IMR-90 (cell line): ENCODE measurements at regions not wholly inside any gene's neighbourhood (a gene's known extent, or its start where the extent isn't known, plus 50 kb on each side); places are given as distances from the start of the nearest gene placed in this dataset.

Experiments
- ATAC-seq: fragments of 200-7000 bp; cut with Tn5 transposase; 2 replicates; pipeline ENCODE4 v1.9.1; 2020; ENCODE audit warnings: low read depth, mild to moderate bottlenecking, moderate library complexity
- BruUV-seq: library from RNA; stranded (reverse); fragments of 400-500 nt; replicated peaks from 2 replicates; lab custom pipeline; 2021; lab: Mats Ljungman, UMichigan
- CTCF ChIA-PET: fragments of 300-600 bp; formaldehyde crosslinking; extraction: SDS; loops from one replicate; lab custom pipeline; 2021; ENCODE audit warnings: antibody characterized with exemption; lab: Yijun Ruan, JAX
- POLR2A ChIA-PET: fragments of 300-600 bp; sonication (Branson Sonifier 250); formaldehyde crosslinking; loops from one replicate; lab custom pipeline; 2022; ENCODE audit warnings: antibody characterized with exemption; ENCODE audit not compliant: unreplicated experiment; lab: Charles Lee
- DNase-seq: peaks from one replicate; pipeline ENCODE4 v3.0.0; 2013
- H2AFZ ChIP-seq: replicated peaks from 2 replicates; pipeline ENCODE3; 2013; ENCODE audit warnings: low read length, mild to moderate bottlenecking; ENCODE audit not compliant: poor library complexity
- H2AK5ac ChIP-seq: 2 replicates; pipeline ENCODE4 v1.6.1; 2013; ENCODE audit warnings: low read depth, low read length, inconsistent platforms
- H2AK9ac ChIP-seq: replicated peaks from 2 replicates; pipeline ENCODE3; 2013; ENCODE audit warnings: mild to moderate bottlenecking, low read depth, low read length, moderate library complexity; ENCODE audit not compliant: poor library complexity
- H2BK120ac ChIP-seq: 2 replicates; pipeline ENCODE4 v1.6.1; 2013; ENCODE audit warnings: low read depth, low read length, inconsistent platforms
- H2BK15ac ChIP-seq: 3 replicates; pipeline ENCODE4 v1.6.1; 2013; ENCODE audit warnings: low read depth, low read length, inconsistent platforms
- H2BK20ac ChIP-seq: 2 replicates; pipeline ENCODE4 v1.6.1; 2013; ENCODE audit warnings: low read depth, mild to moderate bottlenecking, inconsistent platforms, low read length, moderate library complexity
- H2BK5ac ChIP-seq: 2 replicates; pipeline ENCODE4 v1.6.1; 2013; ENCODE audit warnings: mild to moderate bottlenecking, low read depth, low read length, inconsistent platforms; ENCODE audit not compliant: poor library complexity, severe bottlenecking
- H3K14ac ChIP-seq: replicated peaks from 2 replicates; pipeline ENCODE4 v1.6.1; 2013; ENCODE audit warnings: low read depth, low read length, inconsistent platforms
- H3K18ac ChIP-seq: 2 replicates; pipeline ENCODE4 v1.6.1; 2013; ENCODE audit warnings: low read depth, low read length, control low read depth
- H3K23ac ChIP-seq: 2 replicates; pipeline ENCODE4 v1.6.1; 2013; ENCODE audit warnings: low read depth, low read length, inconsistent platforms
- H3K27ac ChIP-seq: 2 replicates; pipeline ENCODE4 v1.5.1; 2013; ENCODE audit warnings: mild to moderate bottlenecking, control low read depth, low read length; ENCODE audit not compliant: insufficient read depth
- H3K27me3 ChIP-seq: 2 replicates; pipeline ENCODE4 v1.6.1; 2013; ENCODE audit warnings: low read length; ENCODE audit not compliant: control insufficient read depth, insufficient read depth
- H3K36me3 ChIP-seq: 2 replicates; pipeline ENCODE4 v1.6.1; 2013; ENCODE audit warnings: low read length, mixed read lengths; ENCODE audit not compliant: control insufficient read depth, insufficient read depth
- H3K4ac ChIP-seq: 2 replicates; pipeline ENCODE4 v1.6.1; 2013; ENCODE audit warnings: low read depth, low read length, inconsistent platforms
- H3K4me1 ChIP-seq: 2 replicates; pipeline ENCODE4 v1.6.1; 2013; ENCODE audit warnings: low read length, mixed read lengths; ENCODE audit not compliant: control insufficient read depth, insufficient read depth
- H3K4me2 ChIP-seq: 2 replicates; pipeline ENCODE4 v1.6.1; 2013; ENCODE audit warnings: low read depth, mild to moderate bottlenecking, control low read depth, low read length, moderate library complexity
- H3K4me3 ChIP-seq: 2 replicates; pipeline ENCODE4 v1.5.1; 2013; ENCODE audit warnings: low read depth, mild to moderate bottlenecking, control low read depth, low read length, moderate library complexity; ENCODE audit not compliant: insufficient read depth
- H3K56ac ChIP-seq: 2 replicates; pipeline ENCODE4 v1.6.1; 2013; ENCODE audit warnings: low read length, inconsistent platforms; ENCODE audit not compliant: insufficient read depth; ENCODE audit errors: extremely low read depth
- H3K79me1 ChIP-seq, 2 experiments: 2 replicates each; pipeline ENCODE4 v1.6.1; 2013; ENCODE audit warnings: low read length in 2 of 2, inconsistent platforms in 1 of 2, low read depth in 1 of 2
- H3K9ac ChIP-seq: 2 replicates; pipeline ENCODE4 v1.6.1; 2013; ENCODE audit warnings: low read depth, low read length, control low read depth
- H3K9me1 ChIP-seq: 2 replicates; pipeline ENCODE4 v1.6.1; 2013; ENCODE audit warnings: low read length, inconsistent platforms; ENCODE audit not compliant: insufficient read depth
- H3K9me3 ChIP-seq: 2 replicates; pipeline ENCODE4 v1.6.1; 2013; ENCODE audit warnings: low read length; ENCODE audit not compliant: control insufficient read depth, insufficient read depth
- H4K20me1 ChIP-seq: 2 replicates; pipeline ENCODE4 v1.6.1; 2013; ENCODE audit warnings: low read length, inconsistent platforms; ENCODE audit not compliant: insufficient read depth
- H4K5ac ChIP-seq: 2 replicates; pipeline ENCODE4 v1.6.1; 2013; ENCODE audit warnings: mild to moderate bottlenecking, low read depth, low read length, control low read depth
- H4K8ac ChIP-seq, 2 experiments: 2 replicates each; pipeline ENCODE4 v1.6.1; 2013; ENCODE audit warnings: low read depth in 2 of 2, low read length in 2 of 2, control low read depth in 1 of 2, inconsistent platforms in 1 of 2
- H4K91ac ChIP-seq: 2 replicates; pipeline ENCODE4 v1.6.1; 2013; ENCODE audit warnings: low read depth, low read length, inconsistent platforms; ENCODE audit not compliant: insufficient read depth
- CEBPB ChIP-seq: IDR thresholded peaks from 2 replicates; pipeline ENCODE4 v1.6.1; 2012; ENCODE audit warnings: low read depth, low read length, improper control_type of control experiment
- CHD1 ChIP-seq: IDR thresholded peaks from 2 replicates; pipeline ENCODE4 v1.6.1; 2012; ENCODE audit warnings: low read depth, low read length, improper control_type of control experiment
- CTCF ChIP-seq: conservative IDR thresholded peaks from 2 replicates; pipeline ENCODE4 v1.5.1; 2012; ENCODE audit warnings: mild to moderate bottlenecking, low read depth, low read length, improper control_type of control experiment
- ELK1 ChIP-seq: fragments of 150-350 bp; IDR thresholded peaks from 2 replicates; pipeline ENCODE4 v1.6.1; 2016; ENCODE audit warnings: low read depth, mild to moderate bottlenecking, low read length, moderate library complexity, borderline replicate concordance
- FOS ChIP-seq: fragments of 150-350 bp; IDR thresholded peaks from 2 replicates; pipeline ENCODE4 v1.6.1; 2016; ENCODE audit warnings: low read depth, low read length
- MAFK ChIP-seq: IDR thresholded peaks from 2 replicates; pipeline ENCODE4 v1.6.1; 2012; ENCODE audit warnings: low read depth, low read length, improper control_type of control experiment
- MXI1 ChIP-seq: IDR thresholded peaks from 2 replicates; pipeline ENCODE4 v1.6.1; 2012; ENCODE audit warnings: low read depth, mild to moderate bottlenecking, low read length, moderate library complexity, borderline replicate concordance
- NFE2L2 ChIP-seq: fragments of 150-350 bp; IDR thresholded peaks from 2 replicates; pipeline ENCODE4 v1.6.1; 2016; ENCODE audit warnings: low read depth, mild to moderate bottlenecking, low read length
- POLR2A ChIP-seq: IDR thresholded peaks from 2 replicates; pipeline ENCODE4 v1.6.1; 2012; ENCODE audit warnings: mild to moderate bottlenecking, low read depth, low read length
- RCOR1 ChIP-seq: IDR thresholded peaks from 2 replicates; pipeline ENCODE4 v1.6.1; 2012; ENCODE audit warnings: mild to moderate bottlenecking, low read length, improper control_type of control experiment; ENCODE audit not compliant: insufficient replicate concordance
- WGBS, 2 experiments: methylation state at CpG; one replicate each; pipeline versions ENCODE4 v1.1.5 to v1.1.7; 2013; ENCODE audit warnings: missing lambda C conversion rate in 2 of 2; ENCODE audit not compliant: insufficient read length in 1 of 2; ENCODE audit errors: extremely low coverage in 2 of 2; 5-methylcytosine and 5-hydroxymethylcytosine counted together
- dilution Hi-C: fragments of 300-500 bp; cut with HindIII; formaldehyde crosslinking; loops from one replicate; pipeline ENCODE4 v1.14.3; 2018; ENCODE audit warnings: low sequenced_read_pairs; ENCODE audit not compliant: unreplicated experiment
- in situ Hi-C: fragments of 300-500 bp; cut with MboI; formaldehyde crosslinking; loops from 3 replicates; pipeline ENCODE4 v1.14.3; 2019; ENCODE audit warnings: low sequenced_read_pairs, inconsistent platforms, mixed read lengths
- intact Hi-C: fragments of 100-400 bp; cut with micrococcal nuclease; formaldehyde crosslinking; loops from 2 replicates; pipeline ENCODE4 v1.10.0; 2022

GRCh38 chr6:140007525-140007924, 633.1 kb upstream of the CITED2 start:
- POLR2A ChIA-PET, result no interaction called here
- ATAC-seq, result no peak

More at GRCh38 chr6:140007525-140007924, 633.1 kb upstream of the CITED2 start:
- DNase-seq, result no peak
- H4K5ac ChIP-seq, result no peak overlapping the region
- dilution Hi-C loops (no loop called here), intact Hi-C loops (no loop called here), in situ Hi-C loops (no loop called here)
- peaks cover 3% of the 10 kb centered on the region; the same call in 1 of the 2 replicates for H3K4me1 ChIP-seq
- no peak overlapping the region for H3K4me2 ChIP-seq
- H2BK15ac ChIP-seq, result no peak overlapping the region
- H3K79me1 ChIP-seq, result no peaks in the 10 kb centered on the region
- no peaks in the 10 kb centered on the region for H3K36me3 ChIP-seq
- H4K8ac ChIP-seq, result no peak overlapping the region
- no peak overlapping the region for H3K4ac ChIP-seq
- no peaks in the 10 kb centered on the region for H3K27me3 ChIP-seq
- no peaks in the 10 kb centered on the region for H4K20me1 ChIP-seq
- TF ChIP-seq CEBPB, result no peak
- no peak for TF ChIP-seq POLR2A
- no peak for TF ChIP-seq MAFK
- no peak for TF ChIP-seq NFE2L2
- TF ChIP-seq RCOR1, result no peak
- no peak for TF ChIP-seq ELK1
- TF ChIP-seq MXI1, result no peak
- TF ChIP-seq CHD1, result no peak
- TF ChIP-seq FOS, result no peak
- TF ChIP-seq CTCF, result no peak
- no peak overlapping the region for H3K23ac ChIP-seq
- no peak overlapping the region for H2AFZ ChIP-seq
- no peak overlapping the region for H3K56ac ChIP-seq
- no peak overlapping the region for H2AK9ac ChIP-seq
- no peak overlapping the region for H3K14ac ChIP-seq
- CTCF ChIA-PET, result interaction anchor here (0.7 kb wide), 1 partner anchor 143 kb away, joined by 3 read pairs; no protein-coding TSS in a partner anchor
- H3K9ac ChIP-seq, result no peak overlapping the region
- no peak overlapping the region for H2BK5ac ChIP-seq
- H3K4me3 ChIP-seq, result no peak overlapping the region
- no peak overlapping the region for H2AK5ac ChIP-seq
- no TSS peak for BruUV-seq
- H3K18ac ChIP-seq, result no peak overlapping the region
- no peak overlapping the region for H2BK20ac ChIP-seq
- no peak overlapping the region for H3K27ac ChIP-seq
- WGBS, 2 experiments, result no CpG with 5 or more reads among the region's 4 CpGs
- no peak overlapping the region for H2BK120ac ChIP-seq
- no peaks in the 10 kb centered on the region for H3K9me1 ChIP-seq
- no peaks in the 10 kb centered on the region for H3K9me3 ChIP-seq
- no peak overlapping the region for H4K91ac ChIP-seq
